ENCODE measurements at regions not wholly inside any gene's neighbourhood (a gene's known extent, or its start where the extent isn't known, plus 50 kb on each side); places are given as distances from the start of the nearest gene placed in this dataset.

DNA sequence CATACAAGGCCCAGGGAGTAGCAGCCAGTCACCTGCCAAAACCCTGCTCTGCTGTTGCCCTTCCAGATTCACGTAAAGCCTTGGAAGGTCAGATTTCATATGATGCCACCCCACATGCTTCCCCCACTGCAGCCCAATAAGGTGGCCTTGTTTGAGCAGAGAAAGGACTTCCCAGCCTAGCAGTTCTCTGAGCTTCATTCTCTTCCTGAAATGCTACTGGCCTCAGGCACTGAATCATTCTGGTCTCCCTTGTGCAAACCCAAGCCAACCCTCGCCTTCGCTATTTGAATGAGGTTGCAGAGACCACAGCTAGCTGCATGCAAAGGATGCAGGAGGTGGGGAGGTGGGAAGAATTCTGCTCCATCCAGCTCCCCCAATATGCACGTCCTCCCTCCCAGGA, 60.3 kb upstream of the PLXNA4 start:
- no peak for TF ChIP-seq CTCF (IDR thresholded peaks at IDR 0.05; ENCODE audit: low read depth, low read length, missing input control)
- no peak for TF ChIP-seq YY1 (IDR thresholded peaks at IDR 0.05)
- no peak for TF ChIP-seq GABPA (IDR thresholded peaks at IDR 0.05 in 1 of 2, conservative IDR thresholded peaks at IDR 0.05 in 1 of 2)
- TF ChIP-seq, protein P1, sequence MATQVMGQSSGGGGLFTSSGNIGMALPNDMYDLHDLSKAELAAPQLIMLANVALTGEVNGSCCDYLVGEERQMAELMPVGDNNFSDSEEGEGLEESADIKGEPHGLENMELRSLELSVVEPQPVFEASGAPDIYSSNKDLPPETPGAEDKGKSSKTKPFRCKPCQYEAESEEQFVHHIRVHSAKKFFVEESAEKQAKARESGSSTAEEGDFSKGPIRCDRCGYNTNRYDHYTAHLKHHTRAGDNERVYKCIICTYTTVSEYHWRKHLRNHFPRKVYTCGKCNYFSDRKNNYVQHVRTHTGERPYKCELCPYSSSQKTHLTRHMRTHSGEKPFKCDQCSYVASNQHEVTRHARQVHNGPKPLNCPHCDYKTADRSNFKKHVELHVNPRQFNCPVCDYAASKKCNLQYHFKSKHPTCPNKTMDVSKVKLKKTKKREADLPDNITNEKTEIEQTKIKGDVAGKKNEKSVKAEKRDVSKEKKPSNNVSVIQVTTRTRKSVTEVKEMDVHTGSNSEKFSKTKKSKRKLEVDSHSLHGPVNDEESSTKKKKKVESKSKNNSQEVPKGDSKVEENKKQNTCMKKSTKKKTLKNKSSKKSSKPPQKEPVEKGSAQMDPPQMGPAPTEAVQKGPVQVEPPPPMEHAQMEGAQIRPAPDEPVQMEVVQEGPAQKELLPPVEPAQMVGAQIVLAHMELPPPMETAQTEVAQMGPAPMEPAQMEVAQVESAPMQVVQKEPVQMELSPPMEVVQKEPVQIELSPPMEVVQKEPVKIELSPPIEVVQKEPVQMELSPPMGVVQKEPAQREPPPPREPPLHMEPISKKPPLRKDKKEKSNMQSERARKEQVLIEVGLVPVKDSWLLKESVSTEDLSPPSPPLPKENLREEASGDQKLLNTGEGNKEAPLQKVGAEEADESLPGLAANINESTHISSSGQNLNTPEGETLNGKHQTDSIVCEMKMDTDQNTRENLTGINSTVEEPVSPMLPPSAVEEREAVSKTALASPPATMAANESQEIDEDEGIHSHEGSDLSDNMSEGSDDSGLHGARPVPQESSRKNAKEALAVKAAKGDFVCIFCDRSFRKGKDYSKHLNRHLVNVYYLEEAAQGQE (IDR thresholded peaks at IDR 0.05), result no peak
- no peak for TF ChIP-seq SP1 (IDR thresholded peaks at IDR 0.05)
- TF ChIP-seq TAF1 (conservative IDR thresholded peaks at IDR 0.05), result no peak
- no peak for TF ChIP-seq RAD21 (IDR thresholded peaks at IDR 0.05)
- TF ChIP-seq EGR1 (IDR thresholded peaks at IDR 0.05; ENCODE audit: low read depth in 2 of 2), result no peak
